HEK293 (cell line): ENCODE measurements at regions not wholly inside any gene's neighbourhood (a gene's known extent, or its start where the extent isn't known, plus 50 kb on each side); places are given as distances from the start of the nearest gene placed in this dataset.

ENCODE experiments used
- CTCF ChIA-PET: fragments of 350-600 bp; formaldehyde crosslinking; extraction: SDS; loops from one replicate; lab custom pipeline; 2021; ENCODE audit warnings: antibody characterized with exemption; lab: Yijun Ruan, JAX
- POLR2A ChIA-PET: fragments of 300-600 bp; formaldehyde crosslinking; extraction: SDS; loops from one replicate; lab custom pipeline; 2020; ENCODE audit warnings: antibody characterized with exemption, inconsistent platforms; lab: Yijun Ruan, JAX
- H3K27ac ChIP-seq: fragments of 200-500 bp; sonication (Bioruptor generic); 2 replicates; pipeline ENCODE4 v1.5.1; 2014; ENCODE audit warnings: low read depth, low read length, control low read depth, inconsistent platforms; ENCODE audit errors: extremely low read depth
- H3K36me3 ChIP-seq, 2 experiments: fragments of 200-500 bp in 1 of 2; sonication (Bioruptor generic) in 1 of 2; 1 replicate in 1 of 2; 2 replicates in 1 of 2; pipeline ENCODE4 v1.5.1; 2014 to 2017; ENCODE audit warnings: inconsistent platforms in 2 of 2, low read length in 2 of 2; ENCODE audit not compliant: control insufficient read depth in 2 of 2, insufficient read depth in 1 of 2
- H3K4me1 ChIP-seq: fragments of 200-500 bp; sonication (Bioruptor generic); 2 replicates; pipeline ENCODE4 v1.5.1; 2014; ENCODE audit warnings: mild to moderate bottlenecking, low read length, inconsistent platforms; ENCODE audit not compliant: control insufficient read depth, insufficient read depth
- H3K4me3 ChIP-seq: 2 replicates; pipeline ENCODE4 v1.5.1; 2011; ENCODE audit warnings: low read depth, mild to moderate bottlenecking, control low read depth, low read length, moderate library complexity
- H3K9me3 ChIP-seq: fragments of 200-500 bp; sonication (Bioruptor generic); 2 replicates; pipeline ENCODE4 v1.5.1; 2014; ENCODE audit warnings: low read depth, low read length, inconsistent platforms; ENCODE audit not compliant: control insufficient read depth, insufficient read depth
- KLF8 ChIP-seq: fragments of 450-650 bp; formaldehyde crosslinking; IDR thresholded peaks from 2 replicates; pipeline ENCODE4 v1.5.1; 2016; ENCODE audit warnings: missing biosample characterization, missing genetic modification characterization
- YY2 ChIP-seq: fragments of 450-650 bp; formaldehyde crosslinking; IDR thresholded peaks from 2 replicates; pipeline ENCODE4 v1.5.1; 2016; ENCODE audit warnings: missing biosample characterization, missing genetic modification characterization
- ZNF10 ChIP-seq: fragments of 450-650 bp; formaldehyde crosslinking; IDR thresholded peaks from 2 replicates; pipeline ENCODE4 v1.5.1; 2017; ENCODE audit warnings: missing biosample characterization, missing genetic modification characterization
- ZNF140 ChIP-seq: fragments of 450-650 bp; formaldehyde crosslinking; IDR thresholded peaks from 2 replicates; pipeline ENCODE4 v1.5.1; 2016; ENCODE audit warnings: missing biosample characterization, missing genetic modification characterization
- ZNF202 ChIP-seq: fragments of 450-650 bp; formaldehyde crosslinking; IDR thresholded peaks from 2 replicates; pipeline ENCODE4 v1.5.1; 2016; ENCODE audit warnings: missing biosample characterization, missing genetic modification characterization, borderline replicate concordance
- ZNF266 ChIP-seq: fragments of 450-650 bp; formaldehyde crosslinking; IDR thresholded peaks from 2 replicates; pipeline ENCODE4 v1.5.1; 2016; ENCODE audit warnings: missing biosample characterization, missing genetic modification characterization, low read depth
- ZNF324 ChIP-seq: fragments of 450-650 bp; formaldehyde crosslinking; IDR thresholded peaks from 2 replicates; pipeline ENCODE4 v1.5.1; 2016; ENCODE audit warnings: missing biosample characterization, missing genetic modification characterization
- ZNF354C ChIP-seq: fragments of 450-650 bp; formaldehyde crosslinking; IDR thresholded peaks from 2 replicates; pipeline ENCODE4 v1.5.1; 2016; ENCODE audit warnings: missing biosample characterization, missing genetic modification characterization, low read depth, borderline replicate concordance
- ZNF433 ChIP-seq: fragments of 450-650 bp; formaldehyde crosslinking; IDR thresholded peaks from 2 replicates; pipeline ENCODE4 v1.5.1; 2016; ENCODE audit warnings: missing biosample characterization, missing genetic modification characterization, low read depth
- ZNF449 ChIP-seq: fragments of 450-650 bp; formaldehyde crosslinking; IDR thresholded peaks from 2 replicates; pipeline ENCODE4 v1.5.1; 2017; ENCODE audit warnings: missing biosample characterization, mild to moderate bottlenecking, missing genetic modification characterization, moderate library complexity
- ZNF521 ChIP-seq: fragments of 450-650 bp; formaldehyde crosslinking; IDR thresholded peaks from 2 replicates; pipeline ENCODE4 v1.5.1; 2017; ENCODE audit warnings: missing biosample characterization, mild to moderate bottlenecking, missing genetic modification characterization
- ZNF571 ChIP-seq: fragments of 450-650 bp; formaldehyde crosslinking; IDR thresholded peaks from 2 replicates; pipeline ENCODE4 v1.5.0; 2017; ENCODE audit warnings: missing biosample characterization, missing genetic modification characterization
- ZNF654 ChIP-seq: fragments of 450-650 bp; formaldehyde crosslinking; IDR thresholded peaks from 2 replicates; pipeline ENCODE4 v1.5.1; 2016; ENCODE audit warnings: low read depth, missing biosample characterization, missing genetic modification characterization
- ZNF76 ChIP-seq: fragments of 450-650 bp; formaldehyde crosslinking; IDR thresholded peaks from 2 replicates; pipeline ENCODE4; 2016; ENCODE audit warnings: low read depth, missing biosample characterization, missing genetic modification characterization, borderline replicate concordance
- ZSCAN16 ChIP-seq: fragments of 450-650 bp; formaldehyde crosslinking; IDR thresholded peaks from 2 replicates; pipeline ENCODE4 v1.5.1; 2016; ENCODE audit warnings: missing biosample characterization, missing genetic modification characterization
- ZSCAN4 ChIP-seq: fragments of 450-650 bp; formaldehyde crosslinking; IDR thresholded peaks from 2 replicates; pipeline ENCODE4 v1.5.1; 2017; ENCODE audit warnings: missing biosample characterization, missing genetic modification characterization
- TF ChIP-seq, protein P1 (sequence below): fragments of 450-650 bp; formaldehyde crosslinking; IDR thresholded peaks from 2 replicates; pipeline ENCODE4 v1.5.1; 2016; ENCODE audit warnings: missing biosample characterization, missing genetic modification characterization, borderline replicate concordance
- TF ChIP-seq, protein P2 (sequence below): fragments of 450-650 bp; formaldehyde crosslinking; IDR thresholded peaks from 2 replicates; pipeline ENCODE4 v1.5.1; 2017; ENCODE audit warnings: missing biosample characterization, missing genetic modification characterization
- TF ChIP-seq, protein P3 (sequence below): fragments of 450-650 bp; formaldehyde crosslinking; IDR thresholded peaks from 2 replicates; pipeline ENCODE4 v1.5.1; 2016; ENCODE audit warnings: missing biosample characterization, missing genetic modification characterization, low read depth
- TF ChIP-seq, protein P4 (sequence below): fragments of 450-650 bp; formaldehyde crosslinking; IDR thresholded peaks from 2 replicates; pipeline ENCODE4 v1.5.1; 2016; ENCODE audit warnings: missing biosample characterization, missing genetic modification characterization
- TF ChIP-seq, protein P5 (sequence below): fragments of 450-650 bp; formaldehyde crosslinking; IDR thresholded peaks from 2 replicates; pipeline ENCODE4 v1.5.1; 2016; ENCODE audit warnings: missing biosample characterization, missing genetic modification characterization

GRCh38 chr17:14950216-14950615 is 314.9 kb downstream of the PMP22 start:
- no peaks in the 10 kb centered on the region for H3K4me1 ChIP-seq
- TF ChIP-seq ZNF571 (tag by site-specific recombination) = no peak
- TF ChIP-seq ZSCAN16 = no peak
- no peak for TF ChIP-seq KLF8 (tag by site-specific recombination)
- no peak for TF ChIP-seq ZNF449 (tag by site-specific recombination)
- no peak for TF ChIP-seq ZNF76 (tag by site-specific recombination)
- no peak for TF ChIP-seq ZNF140
- TF ChIP-seq ZNF10 (tag by site-specific recombination) = no peak
- TF ChIP-seq YY2 (tag by site-specific recombination) = no peak
- no peak for TF ChIP-seq ZNF521 (tag by site-specific recombination)
- TF ChIP-seq, protein P1, sequence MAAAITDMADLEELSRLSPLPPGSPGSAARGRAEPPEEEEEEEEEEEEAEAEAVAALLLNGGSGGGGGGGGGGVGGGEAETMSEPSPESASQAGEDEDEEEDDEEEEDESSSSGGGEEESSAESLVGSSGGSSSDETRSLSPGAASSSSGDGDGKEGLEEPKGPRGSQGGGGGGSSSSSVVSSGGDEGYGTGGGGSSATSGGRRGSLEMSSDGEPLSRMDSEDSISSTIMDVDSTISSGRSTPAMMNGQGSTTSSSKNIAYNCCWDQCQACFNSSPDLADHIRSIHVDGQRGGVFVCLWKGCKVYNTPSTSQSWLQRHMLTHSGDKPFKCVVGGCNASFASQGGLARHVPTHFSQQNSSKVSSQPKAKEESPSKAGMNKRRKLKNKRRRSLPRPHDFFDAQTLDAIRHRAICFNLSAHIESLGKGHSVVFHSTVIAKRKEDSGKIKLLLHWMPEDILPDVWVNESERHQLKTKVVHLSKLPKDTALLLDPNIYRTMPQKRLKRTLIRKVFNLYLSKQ = no peak
- no peak for TF ChIP-seq ZNF354C (tag by site-specific recombination)
- TF ChIP-seq, protein P2, sequence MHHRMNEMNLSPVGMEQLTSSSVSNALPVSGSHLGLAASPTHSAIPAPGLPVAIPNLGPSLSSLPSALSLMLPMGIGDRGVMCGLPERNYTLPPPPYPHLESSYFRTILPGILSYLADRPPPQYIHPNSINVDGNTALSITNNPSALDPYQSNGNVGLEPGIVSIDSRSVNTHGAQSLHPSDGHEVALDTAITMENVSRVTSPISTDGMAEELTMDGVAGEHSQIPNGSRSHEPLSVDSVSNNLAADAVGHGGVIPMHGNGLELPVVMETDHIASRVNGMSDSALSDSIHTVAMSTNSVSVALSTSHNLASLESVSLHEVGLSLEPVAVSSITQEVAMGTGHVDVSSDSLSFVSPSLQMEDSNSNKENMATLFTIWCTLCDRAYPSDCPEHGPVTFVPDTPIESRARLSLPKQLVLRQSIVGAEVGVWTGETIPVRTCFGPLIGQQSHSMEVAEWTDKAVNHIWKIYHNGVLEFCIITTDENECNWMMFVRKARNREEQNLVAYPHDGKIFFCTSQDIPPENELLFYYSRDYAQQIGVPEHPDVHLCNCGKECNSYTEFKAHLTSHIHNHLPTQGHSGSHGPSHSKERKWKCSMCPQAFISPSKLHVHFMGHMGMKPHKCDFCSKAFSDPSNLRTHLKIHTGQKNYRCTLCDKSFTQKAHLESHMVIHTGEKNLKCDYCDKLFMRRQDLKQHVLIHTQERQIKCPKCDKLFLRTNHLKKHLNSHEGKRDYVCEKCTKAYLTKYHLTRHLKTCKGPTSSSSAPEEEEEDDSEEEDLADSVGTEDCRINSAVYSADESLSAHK (tag by site-specific recombination) = no peak
- TF ChIP-seq ZNF654 (tag by site-specific recombination) = no peak
- no peak for TF ChIP-seq ZNF433 (tag by site-specific recombination)
- no peak for TF ChIP-seq ZNF324 (tag by site-specific recombination)
- no peak for TF ChIP-seq ZNF202 (tag by site-specific recombination)
- no peak for TF ChIP-seq ZNF266 (tag by site-specific recombination)
- TF ChIP-seq, protein P3, sequence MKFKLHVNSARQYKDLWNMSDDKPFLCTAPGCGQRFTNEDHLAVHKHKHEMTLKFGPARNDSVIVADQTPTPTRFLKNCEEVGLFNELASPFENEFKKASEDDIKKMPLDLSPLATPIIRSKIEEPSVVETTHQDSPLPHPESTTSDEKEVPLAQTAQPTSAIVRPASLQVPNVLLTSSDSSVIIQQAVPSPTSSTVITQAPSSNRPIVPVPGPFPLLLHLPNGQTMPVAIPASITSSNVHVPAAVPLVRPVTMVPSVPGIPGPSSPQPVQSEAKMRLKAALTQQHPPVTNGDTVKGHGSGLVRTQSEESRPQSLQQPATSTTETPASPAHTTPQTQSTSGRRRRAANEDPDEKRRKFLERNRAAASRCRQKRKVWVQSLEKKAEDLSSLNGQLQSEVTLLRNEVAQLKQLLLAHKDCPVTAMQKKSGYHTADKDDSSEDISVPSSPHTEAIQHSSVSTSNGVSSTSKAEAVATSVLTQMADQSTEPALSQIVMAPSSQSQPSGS (tag by site-specific recombination) = no peak
- CTCF ChIA-PET = no interaction called here
- H3K4me3 ChIP-seq = no peak overlapping the region
- no peaks in the 10 kb centered on the region for H3K9me3 ChIP-seq
- H3K36me3 ChIP-seq = no peaks in the 10 kb centered on the region
- no peak overlapping the region for H3K27ac ChIP-seq
- POLR2A ChIA-PET = no interaction called here

DNA sequence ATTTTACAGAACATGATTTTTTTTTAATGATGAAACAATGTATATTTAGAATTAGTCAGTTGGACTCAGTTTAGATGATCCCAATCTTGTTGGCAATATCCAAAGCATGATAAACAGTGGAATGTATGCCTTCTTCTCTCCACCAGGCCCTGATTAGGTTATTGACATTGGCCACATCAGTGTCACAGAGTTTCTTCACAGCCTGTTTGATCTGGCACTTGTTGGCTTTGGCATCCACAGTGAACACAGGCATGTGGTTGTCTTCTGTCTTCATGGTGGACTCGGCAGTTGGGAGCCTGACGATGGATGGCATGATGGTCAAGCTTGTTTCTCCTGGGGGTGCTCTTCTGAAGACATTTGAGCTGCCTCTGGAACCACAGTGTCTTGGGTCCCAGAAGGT is 317.5 kb downstream of the PMP22 start:
- H3K36me3 ChIP-seq = no peaks in the 10 kb centered on the region
- H3K4me3 ChIP-seq = no peak overlapping the region
- no peak overlapping the region for H3K27ac ChIP-seq
- ChIA-PET CTCF (interaction anchor here (0.7 kb wide), 1 partner anchor 332 kb away, joined by 3 read pairs; no protein-coding TSS in a partner anchor), POLR2A (no interaction called here)
- H3K9me3 ChIP-seq = no peaks in the 10 kb centered on the region
- no peaks in the 10 kb centered on the region for H3K4me1 ChIP-seq
- TF ChIP-seq ZSCAN4 = no peak
- TF ChIP-seq, protein P4, sequence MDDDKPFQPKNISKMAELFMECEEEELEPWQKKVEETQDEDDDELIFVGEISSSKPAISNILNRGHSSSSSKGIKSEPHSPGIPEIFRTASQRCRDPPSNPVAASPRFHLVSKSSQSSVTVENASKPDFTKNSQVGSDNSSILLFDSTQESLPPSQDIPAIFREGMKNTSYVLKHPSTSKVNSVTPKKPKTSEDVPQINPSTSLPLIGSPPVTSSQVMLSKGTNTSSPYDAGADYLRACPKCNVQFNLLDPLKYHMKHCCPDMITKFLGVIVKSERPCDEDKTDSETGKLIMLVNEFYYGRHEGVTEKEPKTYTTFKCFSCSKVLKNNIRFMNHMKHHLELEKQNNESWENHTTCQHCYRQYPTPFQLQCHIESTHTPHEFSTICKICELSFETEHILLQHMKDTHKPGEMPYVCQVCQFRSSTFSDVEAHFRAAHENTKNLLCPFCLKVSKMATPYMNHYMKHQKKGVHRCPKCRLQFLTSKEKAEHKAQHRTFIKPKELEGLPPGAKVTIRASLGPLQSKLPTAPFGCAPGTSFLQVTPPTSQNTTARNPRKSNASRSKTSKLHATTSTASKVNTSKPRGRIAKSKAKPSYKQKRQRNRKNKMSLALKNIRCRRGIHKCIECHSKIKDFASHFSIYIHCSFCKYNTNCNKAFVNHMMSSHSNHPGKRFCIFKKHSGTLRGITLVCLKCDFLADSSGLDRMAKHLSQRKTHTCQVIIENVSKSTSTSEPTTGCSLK (tag by site-specific recombination) = no peak
- TF ChIP-seq, protein P5, sequence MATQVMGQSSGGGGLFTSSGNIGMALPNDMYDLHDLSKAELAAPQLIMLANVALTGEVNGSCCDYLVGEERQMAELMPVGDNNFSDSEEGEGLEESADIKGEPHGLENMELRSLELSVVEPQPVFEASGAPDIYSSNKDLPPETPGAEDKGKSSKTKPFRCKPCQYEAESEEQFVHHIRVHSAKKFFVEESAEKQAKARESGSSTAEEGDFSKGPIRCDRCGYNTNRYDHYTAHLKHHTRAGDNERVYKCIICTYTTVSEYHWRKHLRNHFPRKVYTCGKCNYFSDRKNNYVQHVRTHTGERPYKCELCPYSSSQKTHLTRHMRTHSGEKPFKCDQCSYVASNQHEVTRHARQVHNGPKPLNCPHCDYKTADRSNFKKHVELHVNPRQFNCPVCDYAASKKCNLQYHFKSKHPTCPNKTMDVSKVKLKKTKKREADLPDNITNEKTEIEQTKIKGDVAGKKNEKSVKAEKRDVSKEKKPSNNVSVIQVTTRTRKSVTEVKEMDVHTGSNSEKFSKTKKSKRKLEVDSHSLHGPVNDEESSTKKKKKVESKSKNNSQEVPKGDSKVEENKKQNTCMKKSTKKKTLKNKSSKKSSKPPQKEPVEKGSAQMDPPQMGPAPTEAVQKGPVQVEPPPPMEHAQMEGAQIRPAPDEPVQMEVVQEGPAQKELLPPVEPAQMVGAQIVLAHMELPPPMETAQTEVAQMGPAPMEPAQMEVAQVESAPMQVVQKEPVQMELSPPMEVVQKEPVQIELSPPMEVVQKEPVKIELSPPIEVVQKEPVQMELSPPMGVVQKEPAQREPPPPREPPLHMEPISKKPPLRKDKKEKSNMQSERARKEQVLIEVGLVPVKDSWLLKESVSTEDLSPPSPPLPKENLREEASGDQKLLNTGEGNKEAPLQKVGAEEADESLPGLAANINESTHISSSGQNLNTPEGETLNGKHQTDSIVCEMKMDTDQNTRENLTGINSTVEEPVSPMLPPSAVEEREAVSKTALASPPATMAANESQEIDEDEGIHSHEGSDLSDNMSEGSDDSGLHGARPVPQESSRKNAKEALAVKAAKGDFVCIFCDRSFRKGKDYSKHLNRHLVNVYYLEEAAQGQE (tag by site-specific recombination) = no peak
